ENCODE measurements at regions not wholly inside any gene's neighbourhood (a gene's known extent, or its start where the extent isn't known, plus 50 kb on each side); places are given as distances from the start of the nearest gene placed in this dataset.

- Histone ChIP-seq H3K27me3 (replicated peaks; ENCODE audit: insufficient read depth) (no peaks in the 10 kb centered on the region), H3K9me2 (ENCODE audit: insufficient read depth) (no peaks in the 10 kb centered on the region), H3K9me3 (ENCODE audit: low read depth) (no peaks in the 10 kb centered on the region), H3K4me1 (ENCODE audit: insufficient read depth) (no peaks in the 10 kb centered on the region), H3F3A (ENCODE audit: insufficient read depth) (no peaks in the 10 kb centered on the region), H2AFZ (no peak overlapping the region), H3K4me2 (ENCODE audit: unreplicated experiment) (no peak overlapping the region), H3K4me3 (no peak overlapping the region), H3K27ac (no peak overlapping the region), H4K20me1 (ENCODE audit: insufficient read depth) (no peaks in the 10 kb centered on the region), H3K79me2 (ENCODE audit: insufficient read depth) (no peaks in the 10 kb centered on the region), H3K36me3 (ENCODE audit: low read depth) (no peaks in the 10 kb centered on the region), H3K9ac (no peak overlapping the region)
- no peak for DNase-seq
- in situ Hi-C loops (cut with MboI), result no loop called here
- TF ChIP-seq EZH2 (IDR thresholded peaks at IDR 0.05; ENCODE audit: insufficient read depth, poor library complexity, severe bottlenecking), result no peak
- TF ChIP-seq EZH2phosphoT487 (IDR thresholded peaks at IDR 0.05; ENCODE audit: insufficient read depth, low read depth), result no peak
- 67% methylated on average over 29 of the region's 29 CpGs for WGBS, 2 experiments (ENCODE audit: low coverage in 1 of 2, low lambda C conversion rate in 2 of 2, missing lambda C conversion rate in 2 of 2)
Measured at GRCh38 chr11:70678931-70679900, 280.9 kb downstream of the CTTN start.

- no peaks in the 10 kb centered on the region for H3K9me2 ChIP-seq (ENCODE audit: insufficient read depth)
- no peaks in the 10 kb centered on the region for H3K36me3 ChIP-seq (ENCODE audit: low read depth)
- in situ Hi-C loops (cut with MboI), result no loop called here
- H3K4me2 ChIP-seq (ENCODE audit: unreplicated experiment), result no peak overlapping the region
- H3K27me3 ChIP-seq (replicated peaks; ENCODE audit: insufficient read depth), result no peaks in the 10 kb centered on the region
- H3K4me3 ChIP-seq, result no peak overlapping the region
- no peaks in the 10 kb centered on the region for H3K9me3 ChIP-seq (ENCODE audit: low read depth)
- no peak overlapping the region for H3K9ac ChIP-seq
- H3F3A ChIP-seq (ENCODE audit: insufficient read depth), result no peaks in the 10 kb centered on the region
- no peaks in the 10 kb centered on the region for H3K4me1 ChIP-seq (ENCODE audit: insufficient read depth)
- no peaks in the 10 kb centered on the region for H4K20me1 ChIP-seq (ENCODE audit: insufficient read depth)
- H2AFZ ChIP-seq, result no peak overlapping the region
- H3K79me2 ChIP-seq (ENCODE audit: insufficient read depth), result no peaks in the 10 kb centered on the region
- WGBS, 2 experiments (ENCODE audit: low coverage in 1 of 2, low lambda C conversion rate in 2 of 2, missing lambda C conversion rate in 2 of 2), result 67 to 72% methylated on average over 13 of the region's 13 CpGs
- H3K27ac ChIP-seq, result no peak overlapping the region
- DNase-seq, result no peak
- TF ChIP-seq EZH2 (IDR thresholded peaks at IDR 0.05; ENCODE audit: insufficient read depth, poor library complexity, severe bottlenecking) (no peak), EZH2phosphoT487 (IDR thresholded peaks at IDR 0.05; ENCODE audit: insufficient read depth, low read depth) (no peak)
Measured at GRCh38 chr11:70680781-70681281, 282.5 kb downstream of the CTTN start.

- 42 to 49% methylated on average over 10 of the region's 10 CpGs for WGBS, 2 experiments (ENCODE audit: low coverage in 1 of 2, low lambda C conversion rate in 2 of 2, missing lambda C conversion rate in 2 of 2)
Measured at GRCh38 chr11:70682056-70682455, 283.7 kb downstream of the CTTN start.

GRCh38 chr11:70682760-70683159 lies 284.4 kb downstream of the CTTN start:
- no peaks in the 10 kb centered on the region for H3K9me2 ChIP-seq (ENCODE audit: insufficient read depth)
- H3K9me3 ChIP-seq (ENCODE audit: low read depth), result no peaks in the 10 kb centered on the region
- H4K20me1 ChIP-seq (ENCODE audit: insufficient read depth), result no peaks in the 10 kb centered on the region
- no peaks in the 10 kb centered on the region for H3K27me3 ChIP-seq (replicated peaks; ENCODE audit: insufficient read depth)
- no peak for DNase-seq
- no peak overlapping the region for H3K9ac ChIP-seq
- H3K4me2 ChIP-seq (ENCODE audit: unreplicated experiment), result no peak overlapping the region
- no peak overlapping the region for H2AFZ ChIP-seq
- in situ Hi-C loops (cut with MboI), result no loop called here
- no peaks in the 10 kb centered on the region for H3K36me3 ChIP-seq (ENCODE audit: low read depth)
- no peak overlapping the region for H3K27ac ChIP-seq
- H3F3A ChIP-seq (ENCODE audit: insufficient read depth), result no peaks in the 10 kb centered on the region
- TF ChIP-seq EZH2phosphoT487 (IDR thresholded peaks at IDR 0.05; ENCODE audit: insufficient read depth, low read depth), result no peak
- no peak for TF ChIP-seq EZH2 (IDR thresholded peaks at IDR 0.05; ENCODE audit: insufficient read depth, poor library complexity, severe bottlenecking)
- no peaks in the 10 kb centered on the region for H3K79me2 ChIP-seq (ENCODE audit: insufficient read depth)
- WGBS, 2 experiments (ENCODE audit: low coverage in 1 of 2, low lambda C conversion rate in 2 of 2, missing lambda C conversion rate in 2 of 2), result 63 to 69% methylated on average over 12 of the region's 12 CpGs
- H3K4me1 ChIP-seq (ENCODE audit: insufficient read depth), result no peaks in the 10 kb centered on the region
- H3K4me3 ChIP-seq, result no peak overlapping the region

More at GRCh38 chr11:70682056-70682455, 283.7 kb downstream of the CTTN start:
- no peaks in the 10 kb centered on the region for H3K79me2 ChIP-seq (ENCODE audit: insufficient read depth)
- no peaks in the 10 kb centered on the region for H3K27me3 ChIP-seq (replicated peaks; ENCODE audit: insufficient read depth)
- H3K4me2 ChIP-seq (ENCODE audit: unreplicated experiment), result no peak overlapping the region
- in situ Hi-C loops (cut with MboI), result no loop called here
- no peak overlapping the region for H3K27ac ChIP-seq
- TF ChIP-seq EZH2phosphoT487 (IDR thresholded peaks at IDR 0.05; ENCODE audit: insufficient read depth, low read depth) (no peak), EZH2 (IDR thresholded peaks at IDR 0.05; ENCODE audit: insufficient read depth, poor library complexity, severe bottlenecking) (no peak)
- no peaks in the 10 kb centered on the region for H3K4me1 ChIP-seq (ENCODE audit: insufficient read depth)
- no peaks in the 10 kb centered on the region for H3K9me2 ChIP-seq (ENCODE audit: insufficient read depth)
- no peak overlapping the region for H3K4me3 ChIP-seq
- no peaks in the 10 kb centered on the region for H3K36me3 ChIP-seq (ENCODE audit: low read depth)
- no peaks in the 10 kb centered on the region for H3K9me3 ChIP-seq (ENCODE audit: low read depth)
- H3K9ac ChIP-seq, result no peak overlapping the region
- no peak overlapping the region for H2AFZ ChIP-seq
- H3F3A ChIP-seq (ENCODE audit: insufficient read depth), result no peaks in the 10 kb centered on the region
- DNase-seq, result no peak
- H4K20me1 ChIP-seq (ENCODE audit: insufficient read depth), result no peaks in the 10 kb centered on the region

Data from GM23248 (cell line).